Esophagus mucosa (tissue), 1 donor: ENCODE measurements at regions not wholly inside any gene's neighbourhood (a gene's known extent, or its start where the extent isn't known, plus 50 kb on each side); places are given as distances from the start of the nearest gene placed in this dataset.
A peak's percentile ranks its signal among the peaks of the same experiment; 100 is the strongest.

ENCODE experiments used
- ATAC-seq: fragments of 200-7000 bp; cut with Tn5 transposase; one replicate; pipeline ENCODE4 v1.9.1; 2020
- donor health status: DM: yes; HTN: yes; CAD: no.

DNA sequence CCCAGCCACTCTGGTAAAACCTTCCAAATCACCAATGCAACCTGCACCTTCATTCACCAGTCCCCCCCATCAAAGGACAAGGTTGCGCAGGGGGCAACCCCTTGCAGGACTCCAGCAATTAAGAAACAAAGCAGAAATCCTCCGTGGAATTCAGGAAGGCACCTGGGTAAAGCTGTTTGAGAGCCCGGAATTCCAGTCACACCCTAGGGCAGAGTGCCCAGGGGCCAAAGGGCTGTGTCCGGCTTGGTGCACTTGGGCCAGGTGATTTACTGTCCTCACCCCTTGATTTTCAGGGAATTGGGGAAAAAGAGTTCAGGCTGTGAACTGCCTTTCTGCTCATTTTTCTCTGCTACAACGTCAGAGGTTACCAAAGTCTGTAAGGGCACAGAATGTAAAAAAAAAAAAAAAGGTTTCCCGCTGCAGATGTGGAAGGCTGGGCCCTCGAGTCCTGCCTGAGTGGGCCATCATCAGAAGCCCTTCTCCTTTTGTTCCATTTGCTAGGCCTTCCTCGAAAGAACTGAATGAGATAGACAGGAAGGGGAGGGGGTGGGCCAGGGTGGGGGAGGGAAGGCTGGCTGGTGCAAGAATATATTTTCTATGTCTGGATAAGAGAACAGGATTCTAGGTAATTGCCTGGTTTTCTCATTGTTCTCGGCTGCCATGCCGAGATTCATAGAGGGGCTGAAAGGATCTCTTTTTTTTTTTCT is 266.5 kb upstream of the PSMD7 start:
- no peak for ATAC-seq

- ATAC-seq: no peak
These were observed 267.4 kb upstream of the PSMD7 start for GRCh38 chr16:74029115-74029792.

DNA sequence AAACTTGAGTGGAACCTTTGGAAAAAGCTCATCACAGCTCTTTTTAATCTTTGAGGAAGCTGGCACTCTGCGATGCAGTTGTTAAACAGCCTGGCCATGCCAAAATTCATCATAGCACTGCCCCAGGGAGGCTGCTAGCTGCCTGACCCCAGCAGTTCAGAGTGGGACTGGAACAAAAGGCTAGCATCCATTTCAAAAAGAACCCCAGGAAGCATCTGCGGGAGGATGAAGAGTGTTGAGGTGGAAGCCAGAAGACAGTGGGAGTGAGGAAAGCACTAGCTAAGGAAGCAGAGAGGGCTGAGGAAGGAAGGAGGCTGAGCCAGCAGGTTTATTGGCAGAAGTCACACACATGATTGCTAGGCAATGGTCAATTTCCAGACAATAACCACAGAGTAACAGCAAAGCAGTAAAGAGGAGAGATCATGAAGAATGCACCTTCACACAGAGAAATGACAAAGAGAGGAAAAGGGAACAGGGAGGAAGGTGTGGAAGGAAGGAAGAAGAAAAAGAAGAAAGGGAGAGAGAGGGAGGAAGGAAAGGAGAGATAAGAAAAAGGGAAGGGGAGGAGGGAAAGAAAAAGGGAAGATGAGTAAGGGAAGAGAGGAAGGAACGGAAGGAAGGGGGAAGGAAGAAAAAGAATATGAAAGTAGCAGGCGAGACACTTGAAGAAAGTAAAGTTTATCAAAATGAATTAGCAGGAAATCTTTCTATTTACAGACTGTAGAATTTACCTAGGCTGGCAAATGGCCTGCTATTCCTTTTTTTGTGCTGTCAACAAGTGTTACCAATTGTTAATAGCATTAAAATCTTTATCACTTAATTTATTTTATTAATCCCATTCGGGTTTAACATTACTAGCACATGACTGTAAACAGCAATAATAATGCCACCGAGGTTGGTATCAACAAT is 270.0 kb upstream of the PSMD7 start:
- ATAC-seq: no peak

GRCh38 chr16:74024953-74025352 is 271.7 kb upstream of the PSMD7 start:
- no peak for ATAC-seq

GRCh38 chr16:74020095-74020670 is 276.4 kb upstream of the PSMD7 start:
- ATAC-seq: no peak

GRCh38 chr16:74019612-74020011 is 277.0 kb upstream of the PSMD7 start:
- no peak for ATAC-seq

DNA sequence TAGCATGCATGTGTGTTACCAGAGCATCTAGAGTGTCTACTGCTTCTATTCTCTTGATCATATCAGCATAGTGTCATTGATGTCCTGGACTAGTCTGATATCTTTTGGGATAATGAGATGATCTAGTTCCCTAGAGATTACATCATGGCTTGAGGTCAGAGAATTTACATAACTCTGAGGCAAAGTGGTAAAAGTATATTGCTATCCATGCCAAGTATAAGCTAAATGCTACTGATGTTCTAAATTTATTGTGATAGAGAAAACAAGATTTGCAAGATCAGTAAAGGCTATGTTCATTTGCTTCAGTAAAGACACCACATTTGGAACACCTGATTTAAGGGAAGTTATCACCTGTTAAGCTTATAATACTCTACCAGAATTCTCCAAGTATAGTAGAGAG is 280.7 kb upstream of the PSMD7 start:
- ATAC-seq: no peak

GRCh38 chr16:73998707-73999106 is 297.9 kb upstream of the PSMD7 start:
- no peak for ATAC-seq

DNA sequence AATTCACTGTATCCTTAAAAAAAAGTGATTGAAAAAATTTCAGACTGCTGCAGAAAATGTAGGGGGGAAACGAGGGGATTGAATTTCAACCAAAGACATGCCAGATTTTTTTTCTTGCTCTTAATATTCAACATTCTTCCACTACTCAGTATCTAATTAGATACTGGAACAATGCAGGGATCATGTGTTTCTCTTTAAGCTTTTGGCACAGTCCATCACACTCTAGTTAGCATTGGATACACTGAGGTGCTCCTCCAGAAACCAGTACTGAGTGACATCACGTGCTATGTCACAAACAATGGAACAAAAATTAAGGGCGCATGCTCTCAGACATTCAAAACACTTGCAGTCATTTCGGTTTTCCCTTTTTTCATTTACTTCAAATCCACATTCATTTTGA is 298.6 kb upstream of the PSMD7 start:
- ATAC-seq: no peak

GRCh38 chr16:73997340-73997711 is 299.3 kb upstream of the PSMD7 start:
- ATAC-seq: no peak

- no peak for ATAC-seq
These were observed 299.8 kb upstream of the PSMD7 start for GRCh38 chr16:73996624-73997339.

DNA sequence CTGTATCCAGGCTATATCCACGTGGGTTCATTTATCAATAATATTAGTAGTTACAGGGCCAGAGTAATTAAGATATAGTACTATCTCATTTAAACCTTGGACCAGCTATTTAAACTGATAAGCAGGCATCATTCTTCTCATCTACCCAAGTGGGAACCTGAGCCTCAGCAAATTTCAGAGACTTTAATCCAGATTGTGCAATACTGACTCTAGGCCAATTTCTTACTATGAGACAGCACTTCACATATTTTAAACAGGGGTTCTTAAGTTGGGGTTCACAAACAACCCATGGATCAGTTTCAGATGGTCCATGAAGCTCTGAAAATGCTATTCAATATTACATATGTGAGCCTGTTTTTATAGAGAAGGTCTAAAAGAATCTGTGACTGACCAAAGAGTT is 302.7 kb upstream of the PSMD7 start:
- ATAC-seq: no peak

DNA sequence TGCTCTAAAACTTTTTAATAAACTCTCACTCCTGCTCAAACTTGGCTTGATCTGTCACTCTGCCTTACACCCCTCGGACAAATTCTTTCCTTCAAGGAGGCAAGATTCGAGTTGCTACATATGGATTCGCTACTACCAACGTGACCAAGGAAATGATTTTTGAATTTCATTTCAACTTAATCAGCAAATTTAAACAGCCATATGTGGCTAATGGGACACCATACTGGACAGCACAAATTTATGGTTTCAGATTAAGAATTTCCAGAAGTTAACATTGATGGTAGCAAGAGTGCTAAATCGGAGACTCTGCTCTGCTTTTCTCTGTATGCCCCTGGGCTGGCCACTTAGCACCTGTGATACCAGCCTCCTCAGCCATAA is 318.2 kb upstream of the PSMD7 start:
- no peak for ATAC-seq

DNA sequence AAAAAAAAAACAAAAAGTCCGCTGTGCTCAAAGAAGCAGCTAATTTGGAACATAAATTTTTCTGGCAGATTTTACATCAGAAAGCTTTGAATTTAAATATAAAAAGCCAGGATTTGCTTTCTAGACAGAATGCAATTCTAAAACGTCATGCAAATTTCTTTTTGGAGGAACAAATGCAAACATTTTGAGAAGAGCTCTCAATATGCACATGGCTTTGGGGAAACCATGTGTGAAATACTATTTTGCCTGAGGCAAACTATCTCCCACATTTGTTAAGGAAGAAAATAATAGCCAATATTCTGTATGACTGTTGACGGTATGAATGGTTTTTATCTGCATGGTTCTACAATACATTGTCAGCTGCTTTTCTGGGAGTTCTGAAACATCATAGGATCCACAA is 320.0 kb upstream of the PSMD7 start:
- no peak for ATAC-seq

DNA sequence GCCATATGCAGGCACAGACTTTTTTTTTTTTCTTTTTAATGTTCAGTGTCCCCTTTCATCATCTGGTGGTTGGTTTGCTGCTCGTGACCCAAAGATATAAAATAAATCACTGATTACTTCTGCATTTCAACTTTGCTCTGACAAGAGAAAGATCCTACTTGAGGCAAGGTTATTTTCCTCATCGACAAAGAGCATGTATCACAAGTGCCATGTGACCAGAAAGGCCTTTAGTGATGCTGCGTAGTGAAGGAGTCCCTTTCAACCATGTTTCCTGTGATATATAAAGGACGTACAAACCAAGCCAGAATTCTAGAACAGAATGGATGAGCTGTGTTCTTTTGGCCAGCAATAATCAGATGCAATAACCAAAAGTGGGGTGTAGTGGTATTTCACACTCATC is 323.4 kb upstream of the PSMD7 start:
- no peak for ATAC-seq

DNA sequence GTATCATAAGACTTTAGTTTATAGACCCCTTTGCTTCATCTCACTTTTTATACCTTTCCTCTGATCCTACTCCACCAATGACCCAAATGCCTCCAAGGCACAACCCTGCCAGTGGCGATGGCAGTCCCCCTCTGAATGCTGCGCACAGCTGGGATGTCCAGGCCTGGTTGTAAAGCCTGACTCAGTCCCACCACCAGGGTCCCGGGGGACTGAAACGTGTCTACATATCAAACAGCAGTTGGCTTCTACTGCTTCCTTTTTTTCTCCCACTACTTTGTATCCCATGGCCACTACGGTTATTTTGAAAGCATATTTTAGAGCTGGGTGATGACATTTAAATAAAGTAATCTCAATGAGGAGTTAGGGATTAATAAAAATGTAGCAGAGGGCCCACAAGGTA is 329.8 kb upstream of the PSMD7 start:
- ATAC-seq: no peak

DNA sequence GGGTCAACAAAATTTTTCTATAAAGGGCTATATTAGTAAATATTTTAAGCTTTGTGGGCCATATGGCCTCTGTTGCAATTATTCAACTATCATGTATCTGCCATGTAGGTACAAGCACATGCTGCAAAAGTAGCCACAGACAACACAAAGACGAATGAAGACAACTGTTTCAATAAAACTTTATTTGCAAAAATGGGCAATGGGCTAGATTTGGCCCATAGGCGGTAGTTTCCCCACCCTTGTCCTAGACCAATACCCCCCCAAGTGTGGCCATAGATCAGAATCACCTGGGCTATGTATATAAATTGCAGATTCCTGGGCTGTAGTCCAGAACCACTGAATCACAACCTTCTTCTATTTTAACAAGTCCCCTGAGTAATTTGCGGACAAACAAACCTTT is 331.0 kb upstream of the PSMD7 start:
- no peak for ATAC-seq

DNA sequence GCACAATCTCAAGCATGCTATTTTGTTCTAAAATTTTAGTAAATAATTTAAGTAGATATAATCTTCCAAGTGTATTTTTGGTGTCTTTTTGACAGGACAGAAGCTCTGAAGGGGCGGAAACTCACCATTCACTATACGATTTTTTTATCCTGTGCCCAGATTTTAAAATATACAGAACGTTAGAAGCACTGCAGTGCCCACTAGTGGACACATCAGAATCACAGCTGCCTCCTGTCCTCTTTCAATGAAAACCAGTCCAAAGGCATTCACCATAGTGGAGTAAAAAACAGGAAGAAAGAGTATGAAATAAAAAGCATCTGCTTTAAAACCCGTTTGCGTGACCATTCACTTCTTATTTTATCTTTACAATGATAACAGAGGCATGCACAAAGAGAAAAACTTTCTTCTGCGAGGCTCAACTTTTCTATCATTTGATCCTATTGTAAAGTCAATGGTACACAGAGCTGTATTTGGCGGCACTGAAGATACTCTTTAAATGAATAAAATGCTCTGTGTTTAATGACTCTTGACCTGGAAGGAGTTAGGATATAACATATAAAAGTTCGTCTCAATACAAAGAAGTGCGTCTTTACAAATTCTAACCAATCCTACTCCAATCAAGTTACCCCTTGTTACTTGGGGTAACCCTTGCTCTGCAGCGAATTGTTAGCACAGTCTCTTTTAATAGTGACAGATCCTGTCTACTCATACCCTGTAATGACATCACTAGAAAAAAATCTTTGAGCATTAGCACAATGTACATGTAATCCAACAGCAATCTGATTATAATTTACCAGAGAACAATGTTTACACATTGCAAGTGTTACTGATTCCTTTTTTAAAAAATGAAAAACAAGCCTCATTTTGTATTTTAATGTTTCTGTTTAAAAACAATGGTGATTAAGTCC is 339.8 kb upstream of the PSMD7 start:
- ATAC-seq: peak; percentile 59

- ATAC-seq: no peak
These were observed 340.9 kb upstream of the PSMD7 start for GRCh38 chr16:73955702-73956101.

DNA sequence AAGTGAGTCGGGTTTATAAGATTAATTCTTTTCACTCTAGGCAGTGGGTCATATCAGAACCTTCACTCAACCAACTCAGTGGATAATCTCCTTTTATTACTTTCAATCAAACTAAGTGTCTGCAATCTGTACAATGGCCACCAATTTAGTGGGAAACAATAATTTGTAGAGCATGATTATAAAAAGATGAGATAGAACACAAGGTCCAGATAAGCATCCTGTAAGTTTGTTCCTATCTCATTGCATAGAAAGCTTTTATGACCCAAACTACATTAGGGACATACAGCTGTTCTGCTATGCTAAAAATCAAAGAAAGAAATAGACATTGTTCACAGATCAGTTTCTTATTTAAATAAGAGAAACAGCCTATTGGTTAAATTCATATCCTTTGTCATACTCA is 341.4 kb upstream of the PSMD7 start:
- ATAC-seq: no peak

DNA sequence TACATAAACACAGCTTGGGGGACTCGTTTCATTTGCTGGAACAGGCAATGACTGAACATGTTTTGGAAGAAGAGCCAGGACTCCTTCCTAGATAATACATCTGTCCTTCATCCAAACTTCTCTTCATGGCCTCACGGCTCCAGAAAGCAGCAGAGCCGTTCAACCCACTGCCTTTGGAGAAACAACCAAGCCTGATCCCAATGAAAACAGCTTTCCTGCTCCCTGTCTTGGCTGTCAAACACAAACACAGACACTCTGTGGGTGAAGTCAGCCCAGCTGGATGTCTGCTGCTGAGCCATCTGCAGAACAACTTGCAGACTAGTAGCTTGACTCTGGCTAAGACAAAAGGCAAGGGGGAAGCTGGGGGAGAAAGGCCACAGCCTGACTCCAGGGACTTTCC is 345.1 kb upstream of the PSMD7 start:
- no peak for ATAC-seq
